Right atrium auricular region (tissue), 2 donors: ENCODE measurements at regions not wholly inside any gene's neighbourhood (a gene's known extent, or its start where the extent isn't known, plus 50 kb on each side); places are given as distances from the start of the nearest gene placed in this dataset.

Experiments used
- DNase-seq: peaks from one replicate; pipeline ENCODE4 v3.0.0-alpha.2; 2019; ENCODE audit warnings: low spot score
- H3K27ac ChIP-seq, 2 donors: fragments of 200-600 bp; sonication (generic); 1 replicate in 1 of 2; 2 replicates in 1 of 2; pipeline ENCODE4 v1.5.1; 2016 to 2019
- H3K27me3 ChIP-seq, 2 donors: fragments of 200-600 bp; sonication (generic); one replicate each; pipeline versions ENCODE4 v1.5.1 to v1.6.0; 2017 to 2019
- H3K36me3 ChIP-seq: fragments of 200-600 bp; sonication (generic); one replicate; pipeline ENCODE4 v1.5.1; 2016
- H3K4me1 ChIP-seq, 2 donors: fragments of 200-600 bp; sonication (generic); one replicate each; pipeline versions ENCODE4 v1.5.1 to v1.6.0; 2017 to 2019
- H3K4me3 ChIP-seq, 2 donors: fragments of 200-600 bp; sonication (generic); 1 replicate in 1 of 2; 2 replicates in 1 of 2; pipeline ENCODE4 v1.5.1; 2017 to 2019; ENCODE audit warnings: mild to moderate bottlenecking in 1 of 2, moderate library complexity in 1 of 2
- H3K9me3 ChIP-seq, 2 donors: fragments of 200-600 bp; sonication (generic); one replicate each; pipeline ENCODE4 v1.5.1; 2019
- CTCF ChIP-seq, 2 donors: fragments of 200-600 bp; sonication (generic); IDR thresholded peaks; one replicate each; pipeline ENCODE4 v1.5.1; 2019; ENCODE audit warnings: antibody characterized with exemption in 2 of 2

GRCh38 chr1:175804561-175804960, 61.2 kb upstream of the TNR start:
- Histone ChIP-seq H3K4me1 (no peaks in the 10 kb centered on the region), H3K27ac (no peak overlapping the region), H3K4me3 (no peak overlapping the region), H3K27me3 (no peaks in the 10 kb centered on the region), H3K9me3 (no peaks in the 10 kb centered on the region), H3K36me3 (no peaks in the 10 kb centered on the region)
- no peak for DNase-seq
- no peak for TF ChIP-seq CTCF (IDR thresholded peaks at IDR 0.05)

GRCh38 chr1:175803413-175803812, 60.0 kb upstream of the TNR start:
- Histone ChIP-seq H3K9me3 (no peaks in the 10 kb centered on the region), H3K27ac (no peak overlapping the region), H3K36me3 (no peaks in the 10 kb centered on the region), H3K4me3 (no peak overlapping the region), H3K4me1 (no peaks in the 10 kb centered on the region), H3K27me3 (no peaks in the 10 kb centered on the region)
- TF ChIP-seq CTCF (IDR thresholded peaks at IDR 0.05) = no peak
- no peak for DNase-seq

- H3K27ac ChIP-seq = no peak overlapping the region
- no peak for TF ChIP-seq CTCF (IDR thresholded peaks at IDR 0.05)
- no peaks in the 10 kb centered on the region for H3K27me3 ChIP-seq
- no peaks in the 10 kb centered on the region for H3K36me3 ChIP-seq
- no peak for DNase-seq
- no peaks in the 10 kb centered on the region for H3K4me1 ChIP-seq
- H3K4me3 ChIP-seq = no peak overlapping the region
- no peaks in the 10 kb centered on the region for H3K9me3 ChIP-seq
These were observed 59.2 kb upstream of the TNR start for GRCh38 chr1:175802407-175803123.

GRCh38 chr1:175801979-175802378, 58.6 kb upstream of the TNR start:
- Histone ChIP-seq H3K27ac (no peak overlapping the region), H3K9me3 (no peaks in the 10 kb centered on the region), H3K4me1 (no peaks in the 10 kb centered on the region), H3K4me3 (no peak overlapping the region), H3K36me3 (no peaks in the 10 kb centered on the region), H3K27me3 (no peaks in the 10 kb centered on the region)
- DNase-seq = no peak
- no peak for TF ChIP-seq CTCF (IDR thresholded peaks at IDR 0.05)

- Histone ChIP-seq H3K27ac (no peak overlapping the region), H3K4me1 (no peaks in the 10 kb centered on the region), H3K27me3 (no peaks in the 10 kb centered on the region), H3K36me3 (no peaks in the 10 kb centered on the region), H3K4me3 (no peak overlapping the region), H3K9me3 (no peaks in the 10 kb centered on the region)
- DNase-seq = no peak
- TF ChIP-seq CTCF (IDR thresholded peaks at IDR 0.05) = no peak
These were observed 54.2 kb upstream of the TNR start for GRCh38 chr1:175797576-175797975.

GRCh38 chr1:175794586-175794985, 51.2 kb upstream of the TNR start:
- H3K27ac ChIP-seq = no peak overlapping the region
- H3K27me3 ChIP-seq = no peaks in the 10 kb centered on the region
- no peak for TF ChIP-seq CTCF (IDR thresholded peaks at IDR 0.05)
- no peaks in the 10 kb centered on the region for H3K9me3 ChIP-seq
- H3K4me1 ChIP-seq = no peaks in the 10 kb centered on the region
- H3K36me3 ChIP-seq = no peaks in the 10 kb centered on the region
- DNase-seq = no peak
- H3K4me3 ChIP-seq = no peak overlapping the region
